Mesothelial cell of epicardium (in vitro differentiated cells): ENCODE measurements at regions not wholly inside any gene's neighbourhood (a gene's known extent, or its start where the extent isn't known, plus 50 kb on each side); places are given as distances from the start of the nearest gene placed in this dataset.
A peak's percentile ranks its signal among the peaks of the same experiment; 100 is the strongest.

Source experiments
- DNase-seq, 2 experiments: peaks; one replicate each; pipeline ENCODE4 v3.0.0; 2021; ENCODE audit warnings: low spot score in 2 of 2; ENCODE audit not compliant: unreplicated experiment in 2 of 2
- H3K27ac Mint-ChIP-seq: 2 replicates; pipeline ENCODE4 v1.8.0; 2021; ENCODE audit warnings: mixed read lengths
- H3K27me3 Mint-ChIP-seq: 2 replicates; pipeline ENCODE4 v1.8.0; 2021; ENCODE audit warnings: low read depth, mixed read lengths
- H3K36me3 Mint-ChIP-seq: 2 replicates; pipeline ENCODE4 v1.8.0; 2021; ENCODE audit warnings: mixed read lengths
- H3K4me1 Mint-ChIP-seq: 2 replicates; pipeline ENCODE4 v1.8.0; 2021; ENCODE audit warnings: mixed read lengths
- H3K4me3 Mint-ChIP-seq: 2 replicates; pipeline ENCODE4 v1.8.0; 2021; ENCODE audit warnings: mild to moderate bottlenecking, moderate library complexity, mixed read lengths
- H3K9me3 Mint-ChIP-seq: 2 replicates; pipeline ENCODE4 v1.8.0; 2021; ENCODE audit warnings: mixed read lengths
- CTCF ChIP-seq: fragments of 200-600 bp; sonication (generic); IDR thresholded peaks from one replicate; pipeline ENCODE4 v1.5.0; 2021; ENCODE audit warnings: antibody characterized with exemption; ENCODE audit not compliant: unreplicated experiment

GRCh38 chr10:132120734-132121510 lies 55.2 kb downstream of the JAKMIP3 start:
- Mint-ChIP-seq H3K27me3 (peaks cover 25% of the 10 kb centered on the region), H3K36me3 (no peaks in the 10 kb centered on the region), H3K4me1 (no peaks in the 10 kb centered on the region), H3K4me3 (no peak overlapping the region), H3K9me3 (no peaks in the 10 kb centered on the region), H3K27ac (no peak overlapping the region)
- no peak for TF ChIP-seq CTCF
- DNase-seq: peak in 1 of 2 experiments; percentile 13

- Mint-ChIP-seq H3K9me3 (no peaks in the 10 kb centered on the region), H3K4me1 (no peaks in the 10 kb centered on the region), H3K36me3 (no peaks in the 10 kb centered on the region), H3K4me3 (no peak overlapping the region), H3K27ac (no peak overlapping the region), H3K27me3 (peaks cover 28% of the 10 kb centered on the region)
- no peak for DNase-seq
- no peak for TF ChIP-seq CTCF
Observed at GRCh38 chr10:132121511-132121830, 55.7 kb downstream of the JAKMIP3 start.

- no peak for TF ChIP-seq CTCF
- H3K4me1 Mint-ChIP-seq: no peaks in the 10 kb centered on the region
- H3K9me3 Mint-ChIP-seq: no peaks in the 10 kb centered on the region
- peaks cover 29% of the 10 kb centered on the region for H3K27me3 Mint-ChIP-seq
- no peak overlapping the region for H3K4me3 Mint-ChIP-seq
- H3K36me3 Mint-ChIP-seq: no peaks in the 10 kb centered on the region
- H3K27ac Mint-ChIP-seq: no peak overlapping the region
- DNase-seq: no peak
Observed at GRCh38 chr10:132122097-132122861, 56.5 kb downstream of the JAKMIP3 start.

GRCh38 chr10:132122939-132123445 lies 57.2 kb downstream of the JAKMIP3 start:
- Mint-ChIP-seq H3K4me3 (no peak overlapping the region), H3K27ac (no peak overlapping the region), H3K4me1 (no peaks in the 10 kb centered on the region), H3K36me3 (no peaks in the 10 kb centered on the region), H3K27me3 (peaks cover 30% of the 10 kb centered on the region), H3K9me3 (peaks cover 6% of the 10 kb centered on the region)
- no peak for DNase-seq
- TF ChIP-seq CTCF: no peak

- no peak overlapping the region for H3K4me3 Mint-ChIP-seq
- H3K36me3 Mint-ChIP-seq: no peaks in the 10 kb centered on the region
Observed at GRCh38 chr10:132123606-132124005, 57.9 kb downstream of the JAKMIP3 start.

More at GRCh38 chr10:132123606-132124005, 57.9 kb downstream of the JAKMIP3 start:
- Mint-ChIP-seq H3K9me3 (peaks cover 12% of the 10 kb centered on the region), H3K27me3 (peaks cover 32% of the 10 kb centered on the region), H3K4me1 (no peaks in the 10 kb centered on the region), H3K27ac (no peak overlapping the region)
- TF ChIP-seq CTCF: no peak
- DNase-seq: no peak
